HUES48 (cell line): ENCODE measurements at regions not wholly inside any gene's neighbourhood (a gene's known extent, or its start where the extent isn't known, plus 50 kb on each side); places are given as distances from the start of the nearest gene placed in this dataset.

Experiments used
- H3K27ac ChIP-seq: one replicate; pipeline ENCODE4 v1.7.0; 2013; ENCODE audit warnings: low read depth, low read length, inconsistent platforms
- H3K27me3 ChIP-seq: 2 replicates; pipeline ENCODE4 v1.6.1; 2013; ENCODE audit warnings: mild to moderate bottlenecking, low read length; ENCODE audit not compliant: control insufficient read depth, insufficient read depth
- H3K36me3 ChIP-seq: 2 replicates; pipeline ENCODE4 v1.6.1; 2013; ENCODE audit warnings: low read length; ENCODE audit not compliant: control insufficient read depth, insufficient read depth
- H3K4me1 ChIP-seq: 2 replicates; pipeline ENCODE4 v1.6.1; 2013; ENCODE audit warnings: mild to moderate bottlenecking, low read length; ENCODE audit not compliant: control insufficient read depth, insufficient read depth
- H3K4me3 ChIP-seq: 2 replicates; pipeline ENCODE4 v1.5.1; 2013; ENCODE audit warnings: mild to moderate bottlenecking, low read depth, low read length
- H3K9ac ChIP-seq: 2 replicates; pipeline ENCODE4 v1.6.1; 2013; ENCODE audit warnings: mild to moderate bottlenecking, low read depth, low read length, moderate library complexity
- H3K9me3 ChIP-seq: 2 replicates; pipeline ENCODE4 v1.6.1; 2013; ENCODE audit warnings: low read length; ENCODE audit not compliant: control insufficient read depth, insufficient read depth

GRCh38 chr4:89482926-89483595 lies 175.5 kb upstream of the GPRIN3 start:
- Histone ChIP-seq H3K9me3 (no peaks in the 10 kb centered on the region), H3K27ac (no peak overlapping the region), H3K4me3 (no peak overlapping the region), H3K4me1 (no peaks in the 10 kb centered on the region), H3K9ac (no peak overlapping the region), H3K27me3 (no peaks in the 10 kb centered on the region), H3K36me3 (no peaks in the 10 kb centered on the region)

- Histone ChIP-seq H3K36me3 (no peaks in the 10 kb centered on the region), H3K4me3 (no peak overlapping the region), H3K9ac (no peak overlapping the region), H3K27ac (no peak overlapping the region), H3K9me3 (no peaks in the 10 kb centered on the region), H3K4me1 (no peaks in the 10 kb centered on the region), H3K27me3 (no peaks in the 10 kb centered on the region)
These were observed 174.7 kb upstream of the GPRIN3 start for GRCh38 chr4:89482251-89482650.

- H3K27me3 ChIP-seq = no peaks in the 10 kb centered on the region
- no peak overlapping the region for H3K27ac ChIP-seq
- H3K9ac ChIP-seq = no peak overlapping the region
These were observed 162.4 kb upstream of the GPRIN3 start for GRCh38 chr4:89469930-89470375.

GRCh38 chr4:89469516-89469915 lies 161.9 kb upstream of the GPRIN3 start:
- no peaks in the 10 kb centered on the region for H3K4me1 ChIP-seq
- H3K27ac ChIP-seq = no peak overlapping the region
- no peaks in the 10 kb centered on the region for H3K36me3 ChIP-seq
- H3K9ac ChIP-seq = no peak overlapping the region
- H3K27me3 ChIP-seq = no peaks in the 10 kb centered on the region
- no peaks in the 10 kb centered on the region for H3K9me3 ChIP-seq
- H3K4me3 ChIP-seq = no peak overlapping the region

More at GRCh38 chr4:89469930-89470375, 162.4 kb upstream of the GPRIN3 start:
- no peaks in the 10 kb centered on the region for H3K4me1 ChIP-seq
- no peaks in the 10 kb centered on the region for H3K9me3 ChIP-seq
- no peaks in the 10 kb centered on the region for H3K36me3 ChIP-seq
- no peak overlapping the region for H3K4me3 ChIP-seq

- no peaks in the 10 kb centered on the region for H3K27me3 ChIP-seq
- H3K9ac ChIP-seq = no peak overlapping the region
- H3K36me3 ChIP-seq = no peaks in the 10 kb centered on the region
- H3K4me1 ChIP-seq = no peaks in the 10 kb centered on the region
- no peak overlapping the region for H3K4me3 ChIP-seq
- no peak overlapping the region for H3K27ac ChIP-seq
- no peaks in the 10 kb centered on the region for H3K9me3 ChIP-seq
These were observed 161.0 kb upstream of the GPRIN3 start for GRCh38 chr4:89468602-89469001.

GRCh38 chr4:89463341-89463740 lies 155.7 kb upstream of the GPRIN3 start:
- H3K9me3 ChIP-seq = no peaks in the 10 kb centered on the region
- H3K9ac ChIP-seq = no peak overlapping the region
- no peaks in the 10 kb centered on the region for H3K4me1 ChIP-seq
- H3K36me3 ChIP-seq = no peaks in the 10 kb centered on the region
- H3K4me3 ChIP-seq = no peak overlapping the region
- H3K27ac ChIP-seq = no peak overlapping the region
- no peaks in the 10 kb centered on the region for H3K27me3 ChIP-seq

- no peak overlapping the region for H3K4me3 ChIP-seq
- H3K9me3 ChIP-seq = peaks cover 26% of the 10 kb centered on the region
- no peaks in the 10 kb centered on the region for H3K4me1 ChIP-seq
- no peaks in the 10 kb centered on the region for H3K36me3 ChIP-seq
- H3K9ac ChIP-seq = no peak overlapping the region
- H3K27me3 ChIP-seq = no peaks in the 10 kb centered on the region
- no peak overlapping the region for H3K27ac ChIP-seq
These were observed 139.9 kb upstream of the GPRIN3 start for GRCh38 chr4:89447543-89447942.

GRCh38 chr4:89446193-89446592 lies 138.6 kb upstream of the GPRIN3 start:
- no peaks in the 10 kb centered on the region for H3K27me3 ChIP-seq
- H3K9me3 ChIP-seq = peaks cover 26% of the 10 kb centered on the region
- H3K27ac ChIP-seq = no peak overlapping the region
- no peaks in the 10 kb centered on the region for H3K36me3 ChIP-seq
- H3K4me1 ChIP-seq = no peaks in the 10 kb centered on the region
- no peak overlapping the region for H3K9ac ChIP-seq
- no peak overlapping the region for H3K4me3 ChIP-seq

- Histone ChIP-seq H3K36me3 (no peaks in the 10 kb centered on the region), H3K27ac (no peak overlapping the region)
These were observed 131.9 kb upstream of the GPRIN3 start for GRCh38 chr4:89439533-89439932.

GRCh38 chr4:89438102-89438831 lies 130.7 kb upstream of the GPRIN3 start:
- no peak overlapping the region for H3K27ac ChIP-seq
- peaks cover 6% of the 10 kb centered on the region for H3K4me1 ChIP-seq
- no peak overlapping the region for H3K4me3 ChIP-seq
- H3K27me3 ChIP-seq = no peaks in the 10 kb centered on the region
- no peaks in the 10 kb centered on the region for H3K9me3 ChIP-seq
- no peak overlapping the region for H3K9ac ChIP-seq
- H3K36me3 ChIP-seq = no peaks in the 10 kb centered on the region

More at GRCh38 chr4:89439533-89439932, 131.9 kb upstream of the GPRIN3 start:
- H3K9me3 ChIP-seq = peaks cover under 1% of the 10 kb centered on the region; the same call in 1 of the 2 replicates
- no peak overlapping the region for H3K4me3 ChIP-seq
- H3K4me1 ChIP-seq = peaks cover 6% of the 10 kb centered on the region
- H3K27me3 ChIP-seq = no peaks in the 10 kb centered on the region
- no peak overlapping the region for H3K9ac ChIP-seq

- Histone ChIP-seq H3K4me3 (no peak overlapping the region), H3K9ac (no peak overlapping the region), H3K27me3 (no peaks in the 10 kb centered on the region), H3K27ac (no peak overlapping the region), H3K9me3 (no peaks in the 10 kb centered on the region), H3K36me3 (no peaks in the 10 kb centered on the region), H3K4me1 (no peaks in the 10 kb centered on the region)
These were observed 126.9 kb upstream of the GPRIN3 start for GRCh38 chr4:89434364-89434988.
